Transverse colon (tissue), 4 donors: ENCODE measurements at regions not wholly inside any gene's neighbourhood (a gene's known extent, or its start where the extent isn't known, plus 50 kb on each side); places are given as distances from the start of the nearest gene placed in this dataset.

Source experiments
- DNase-seq: peaks from one replicate; pipeline ENCODE4 v3.0.0-alpha.2; 2019
- H3K27ac ChIP-seq, 4 donors: fragments of 200-600 bp; sonication (generic); 2 replicates each; pipeline ENCODE4 v1.5.1; 2016 to 2018; ENCODE audit warnings: inconsistent platforms in 4 of 4
- H3K27me3 ChIP-seq: fragments of 200-600 bp; sonication (generic); 2 replicates; pipeline ENCODE4 v1.5.1; 2017; ENCODE audit warnings: inconsistent platforms
- H3K36me3 ChIP-seq, 4 donors: fragments of 200-600 bp; sonication (generic); 2 replicates each; pipeline ENCODE4 v1.5.1; 2017 to 2019; ENCODE audit warnings: inconsistent platforms in 4 of 4
- H3K4me1 ChIP-seq, 4 donors: fragments of 200-600 bp; sonication (generic); 2 replicates each; pipeline ENCODE4 v1.5.1; 2017 to 2020; ENCODE audit warnings: inconsistent platforms in 4 of 4
- H3K4me3 ChIP-seq, 4 donors: fragments of 200-600 bp; sonication (generic); 1 replicate in 1 of 4; 2 replicates in 3 of 4; pipeline versions ENCODE4 v1.5.1 to v1.6.1; 2017 to 2019; ENCODE audit warnings: inconsistent platforms in 4 of 4
- H3K9me3 ChIP-seq, 2 donors: fragments of 200-600 bp; sonication (generic); 2 replicates each; pipeline ENCODE4 v1.5.1; 2017 to 2019; ENCODE audit warnings: inconsistent platforms in 2 of 2
- CTCF ChIP-seq, 5 experiments: fragments of 200-600 bp in 3 of 5; fragments of 450-650 bp in 2 of 5; sonication (generic) in 3 of 5; IDR thresholded peaks; 1 replicate in 2 of 5; 2 replicates in 3 of 5; pipeline ENCODE4 v1.5.1; 2016 to 2017; ENCODE audit warnings: antibody characterized with exemption in 5 of 5, inconsistent platforms in 3 of 5, mild to moderate bottlenecking in 2 of 5, moderate library complexity in 1 of 5
- EP300 ChIP-seq: sonication (generic); formaldehyde crosslinking; IDR thresholded peaks from one replicate; pipeline ENCODE4 v1.6.1; 2017; ENCODE audit warnings: antibody characterized with exemption, low read depth
- POLR2A ChIP-seq: fragments of 450-650 bp; IDR thresholded peaks from one replicate; pipeline ENCODE4 v1.6.1; 2016; ENCODE audit warnings: antibody characterized with exemption, mild to moderate bottlenecking, moderate library complexity
- POLR2AphosphoS5 ChIP-seq, 3 donors: sonication (generic); formaldehyde crosslinking; IDR thresholded peaks; one replicate each; pipeline ENCODE4 v1.6.1; 2016; ENCODE audit warnings: antibody characterized with exemption in 3 of 3
- WGBS, 2 donors: methylation state at CpG; one replicate each; pipeline ENCODE4 v1.1.5; 2018; ENCODE audit warnings: low coverage in 1 of 2; 5-methylcytosine and 5-hydroxymethylcytosine counted together
- in situ Hi-C, 4 donors: fragments of 200-750 bp; cut with MboI; loops; one replicate each; pipeline versions ENCODE4 v1.15.0 to v1.15.1; 2017; ENCODE audit warnings: low sequenced_read_pairs in 3 of 4, low pct_ligation_motif_present in 1 of 4, low pct_unique_long_range_greater_than_20kb in 1 of 4
- intact Hi-C: fragments of 100-400 bp; cut with DNase I; formaldehyde crosslinking; loops from one replicate; pipeline ENCODE4 v1.15.1; 2023; ENCODE audit warnings: low total_unique reads

- no peak overlapping the region for H3K27ac ChIP-seq
- H3K9me3 ChIP-seq, result no peaks in the 10 kb centered on the region
- H3K4me1 ChIP-seq, result no peaks in the 10 kb centered on the region
- TF ChIP-seq CTCF (IDR thresholded peaks at IDR 0.05), result no peak
- no peak for TF ChIP-seq EP300
- TF ChIP-seq POLR2A, result no peak
- TF ChIP-seq POLR2AphosphoS5 (IDR thresholded peaks at IDR 0.05), result no peak
- no peak overlapping the region for H3K4me3 ChIP-seq
- in situ Hi-C loops, result no loop called here
- H3K27me3 ChIP-seq, result no peaks in the 10 kb centered on the region
- WGBS, 2 donors, result 50 to 86% methylated on average over 2 of the region's 2 CpGs
- no peak for DNase-seq
- intact Hi-C loops, result no loop called here
- no peaks in the 10 kb centered on the region for H3K36me3 ChIP-seq
Observed at GRCh38 chr20:4560667-4561066, 125.6 kb upstream of the PRNP start.

- no peaks in the 10 kb centered on the region for H3K4me1 ChIP-seq
- no peaks in the 10 kb centered on the region for H3K9me3 ChIP-seq
Observed at GRCh38 chr20:4559906-4560305, 126.3 kb upstream of the PRNP start.

GRCh38 chr20:4559106-4559505 lies 127.2 kb upstream of the PRNP start:
- H3K4me1 ChIP-seq, result no peaks in the 10 kb centered on the region
- no peaks in the 10 kb centered on the region for H3K27me3 ChIP-seq
- in situ Hi-C loops, result no loop called here
- intact Hi-C loops, result no loop called here
- no peaks in the 10 kb centered on the region for H3K36me3 ChIP-seq
- no peak overlapping the region for H3K27ac ChIP-seq
- TF ChIP-seq CTCF (IDR thresholded peaks at IDR 0.05), result no peak
- no peak for TF ChIP-seq POLR2AphosphoS5 (IDR thresholded peaks at IDR 0.05)
- no peak for TF ChIP-seq EP300
- no peak for TF ChIP-seq POLR2A
- no peaks in the 10 kb centered on the region for H3K9me3 ChIP-seq
- no peak overlapping the region for H3K4me3 ChIP-seq
- no peak for DNase-seq

More at GRCh38 chr20:4559906-4560305, 126.3 kb upstream of the PRNP start:
- Histone ChIP-seq H3K4me3 (no peak overlapping the region), H3K27ac (no peak overlapping the region), H3K36me3 (no peaks in the 10 kb centered on the region), H3K27me3 (no peaks in the 10 kb centered on the region)
- intact Hi-C loops (no loop called here), in situ Hi-C loops (no loop called here)
- no peak for TF ChIP-seq EP300
- TF ChIP-seq POLR2A, result no peak
- no peak for TF ChIP-seq POLR2AphosphoS5 (IDR thresholded peaks at IDR 0.05)
- no peak for TF ChIP-seq CTCF (IDR thresholded peaks at IDR 0.05)
- 70 to 83% methylated on average over 2 of the region's 2 CpGs for WGBS, 2 donors
- no peak for DNase-seq

- in situ Hi-C loops, result no loop called here
Observed at GRCh38 chr20:4556781-4557180, 129.5 kb upstream of the PRNP start.

More at GRCh38 chr20:4556781-4557180, 129.5 kb upstream of the PRNP start:
- 64 to 74% methylated on average over 4 of the region's 4 CpGs for WGBS, 2 donors
- TF ChIP-seq EP300 (no peak), CTCF (IDR thresholded peaks at IDR 0.05) (no peak), POLR2A (no peak), POLR2AphosphoS5 (IDR thresholded peaks at IDR 0.05) (no peak)
- DNase-seq, result no peak
- no peaks in the 10 kb centered on the region for H3K27me3 ChIP-seq
- H3K9me3 ChIP-seq, result no peaks in the 10 kb centered on the region
- intact Hi-C loops, result no loop called here
- H3K4me1 ChIP-seq, result no peaks in the 10 kb centered on the region
- H3K27ac ChIP-seq, result no peak overlapping the region
- no peak overlapping the region for H3K4me3 ChIP-seq
- H3K36me3 ChIP-seq, result no peaks in the 10 kb centered on the region
